A673 (cell line): ENCODE measurements at regions not wholly inside any gene's neighbourhood (a gene's known extent, or its start where the extent isn't known, plus 50 kb on each side); places are given as distances from the start of the nearest gene placed in this dataset.

Experiments used
- EZH2 ChIP-seq: fragments of 200-600 bp; sonication (generic); IDR thresholded peaks from 2 replicates; pipeline ENCODE4 v1.6.1; 2017; ENCODE audit warnings: borderline replicate concordance, low read depth, mild to moderate bottlenecking, mixed read lengths, antibody characterized with exemption, low read length; ENCODE audit not compliant: poor library complexity, severe bottlenecking
- TF ChIP-seq, protein P1 (sequence below): fragments of 300-800, 200-600 bp; sonication (generic); conservative IDR thresholded peaks from 2 replicates; pipeline ENCODE4 v1.5.1; 2017; ENCODE audit warnings: low read depth, mild to moderate bottlenecking, antibody characterized with exemption, low read length, moderate library complexity, mixed read lengths

DNA sequence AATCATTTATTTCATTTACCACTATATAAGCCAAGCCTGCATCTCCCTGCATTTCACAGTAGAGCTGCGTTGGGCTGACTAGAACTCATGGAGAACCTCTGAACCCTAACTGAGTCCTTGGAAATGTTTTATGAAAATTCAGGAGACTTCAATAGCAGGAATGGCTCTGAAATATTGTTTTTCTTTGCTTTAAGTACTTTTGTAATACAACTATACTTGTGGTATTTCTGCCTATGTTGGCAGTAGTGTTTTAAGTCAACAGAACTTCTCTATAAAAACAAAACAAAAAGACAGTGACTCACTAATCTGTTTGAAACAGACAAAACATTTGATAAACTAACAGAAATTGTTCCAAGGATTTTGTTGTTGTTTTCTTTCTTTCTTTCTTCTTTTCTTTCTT is 489.2 kb upstream of the MEF2C start:
- TF ChIP-seq, protein P1, sequence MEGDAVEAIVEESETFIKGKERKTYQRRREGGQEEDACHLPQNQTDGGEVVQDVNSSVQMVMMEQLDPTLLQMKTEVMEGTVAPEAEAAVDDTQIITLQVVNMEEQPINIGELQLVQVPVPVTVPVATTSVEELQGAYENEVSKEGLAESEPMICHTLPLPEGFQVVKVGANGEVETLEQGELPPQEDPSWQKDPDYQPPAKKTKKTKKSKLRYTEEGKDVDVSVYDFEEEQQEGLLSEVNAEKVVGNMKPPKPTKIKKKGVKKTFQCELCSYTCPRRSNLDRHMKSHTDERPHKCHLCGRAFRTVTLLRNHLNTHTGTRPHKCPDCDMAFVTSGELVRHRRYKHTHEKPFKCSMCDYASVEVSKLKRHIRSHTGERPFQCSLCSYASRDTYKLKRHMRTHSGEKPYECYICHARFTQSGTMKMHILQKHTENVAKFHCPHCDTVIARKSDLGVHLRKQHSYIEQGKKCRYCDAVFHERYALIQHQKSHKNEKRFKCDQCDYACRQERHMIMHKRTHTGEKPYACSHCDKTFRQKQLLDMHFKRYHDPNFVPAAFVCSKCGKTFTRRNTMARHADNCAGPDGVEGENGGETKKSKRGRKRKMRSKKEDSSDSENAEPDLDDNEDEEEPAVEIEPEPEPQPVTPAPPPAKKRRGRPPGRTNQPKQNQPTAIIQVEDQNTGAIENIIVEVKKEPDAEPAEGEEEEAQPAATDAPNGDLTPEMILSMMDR: no peak
- no peak for TF ChIP-seq EZH2
